ENCODE measurements at regions not wholly inside any gene's neighbourhood (a gene's known extent, or its start where the extent isn't known, plus 50 kb on each side); places are given as distances from the start of the nearest gene placed in this dataset.

GRCh38 chr1:68329096-68329835 is 96.9 kb upstream of the WLS start:
- Mint-ChIP-seq H3K27me3 (no peaks in the 10 kb centered on the region), H3K4me1 (no peaks in the 10 kb centered on the region), H3K9me3 (ENCODE audit: low read depth) (no peaks in the 10 kb centered on the region), H3K4me3 (no peak overlapping the region), H3K27ac (no peak overlapping the region), H3K36me3 (ENCODE audit: low read depth) (no peaks in the 10 kb centered on the region)
- ChIA-PET CTCF (no interaction called here), POLR2A (no interaction called here)
- no peak for ATAC-seq
- intact Hi-C loops (cut with DNase I, micrococcal nuclease) = no loop called here
- no peak for DNase-seq

- Mint-ChIP-seq H3K27ac (no peak overlapping the region), H3K9me3 (ENCODE audit: low read depth) (no peaks in the 10 kb centered on the region), H3K27me3 (no peaks in the 10 kb centered on the region), H3K36me3 (ENCODE audit: low read depth) (no peaks in the 10 kb centered on the region), H3K4me3 (no peak overlapping the region), H3K4me1 (no peaks in the 10 kb centered on the region)
- DNase-seq (no peak), ATAC-seq (no peak)
- intact Hi-C loops (cut with DNase I, micrococcal nuclease) = no loop called here
- CTCF ChIA-PET = no interaction called here
- POLR2A ChIA-PET = no interaction called here
Observed at GRCh38 chr1:68328490-68328889, 96.2 kb upstream of the WLS start.

GRCh38 chr1:68327414-68327813 is 95.1 kb upstream of the WLS start:
- POLR2A ChIA-PET = no interaction called here
- CTCF ChIA-PET = no interaction called here
- Mint-ChIP-seq H3K27ac (no peak overlapping the region), H3K36me3 (ENCODE audit: low read depth) (no peaks in the 10 kb centered on the region), H3K27me3 (no peaks in the 10 kb centered on the region), H3K4me3 (no peak overlapping the region), H3K4me1 (no peaks in the 10 kb centered on the region), H3K9me3 (ENCODE audit: low read depth) (no peaks in the 10 kb centered on the region)
- DNase-seq (no peak), ATAC-seq (no peak)
- intact Hi-C loops (cut with DNase I, micrococcal nuclease) = no loop called here

GRCh38 chr1:68326481-68326880 is 94.2 kb upstream of the WLS start:
- Mint-ChIP-seq H3K27ac (no peak overlapping the region), H3K27me3 (no peaks in the 10 kb centered on the region), H3K9me3 (ENCODE audit: low read depth) (no peaks in the 10 kb centered on the region), H3K4me1 (no peaks in the 10 kb centered on the region), H3K4me3 (no peak overlapping the region), H3K36me3 (ENCODE audit: low read depth) (no peaks in the 10 kb centered on the region)
- intact Hi-C loops (cut with DNase I, micrococcal nuclease) = no loop called here
- POLR2A ChIA-PET = no interaction called here
- CTCF ChIA-PET = interaction anchor here (0.7 kb wide), 1 partner anchor 452 kb away, joined by 3 read pairs; no protein-coding TSS in a partner anchor
- DNase-seq (no peak), ATAC-seq (no peak)

- ATAC-seq = no peak
- no peaks in the 10 kb centered on the region for H3K27me3 Mint-ChIP-seq
Observed at GRCh38 chr1:68324316-68324715, 92.0 kb upstream of the WLS start.

GRCh38 chr1:68322837-68323687 is 90.7 kb upstream of the WLS start:
- DNase-seq (no peak), ATAC-seq (no peak)
- intact Hi-C loops (cut with DNase I, micrococcal nuclease) = no loop called here
- Mint-ChIP-seq H3K27ac (no peak overlapping the region), H3K36me3 (ENCODE audit: low read depth) (no peaks in the 10 kb centered on the region), H3K27me3 (no peaks in the 10 kb centered on the region), H3K9me3 (ENCODE audit: low read depth) (no peaks in the 10 kb centered on the region), H3K4me3 (no peak overlapping the region), H3K4me1 (no peaks in the 10 kb centered on the region)
- POLR2A ChIA-PET = no interaction called here
- CTCF ChIA-PET = no interaction called here

More at GRCh38 chr1:68324316-68324715, 92.0 kb upstream of the WLS start:
- intact Hi-C loops (cut with DNase I, micrococcal nuclease) = no loop called here
- Mint-ChIP-seq H3K4me3 (no peak overlapping the region), H3K4me1 (no peaks in the 10 kb centered on the region), H3K9me3 (ENCODE audit: low read depth) (no peaks in the 10 kb centered on the region), H3K36me3 (ENCODE audit: low read depth) (no peaks in the 10 kb centered on the region), H3K27ac (no peak overlapping the region)
- CTCF ChIA-PET = no interaction called here
- no peak for DNase-seq
- POLR2A ChIA-PET = interaction anchor here (0.5 kb wide), 1 partner anchor 275 kb away, joined by 4 read pairs; no protein-coding TSS in a partner anchor

- Mint-ChIP-seq H3K36me3 (ENCODE audit: low read depth) (no peaks in the 10 kb centered on the region), H3K27ac (no peak overlapping the region), H3K4me3 (no peak overlapping the region), H3K27me3 (no peaks in the 10 kb centered on the region), H3K4me1 (no peaks in the 10 kb centered on the region), H3K9me3 (ENCODE audit: low read depth) (no peaks in the 10 kb centered on the region)
- ChIA-PET CTCF (no interaction called here), POLR2A (no interaction called here)
- DNase-seq = no peak
- no peak for ATAC-seq
- intact Hi-C loops (cut with DNase I, micrococcal nuclease) = no loop called here
Observed at GRCh38 chr1:68322096-68322495, 89.8 kb upstream of the WLS start.

- no peak overlapping the region for H3K4me3 Mint-ChIP-seq
- CTCF ChIA-PET = interaction anchor here (0.6 kb wide), 1 partner anchor 50 kb away, joined by 3 read pairs; no protein-coding TSS in a partner anchor
- H3K4me1 Mint-ChIP-seq = no peaks in the 10 kb centered on the region
- POLR2A ChIA-PET = no interaction called here
- intact Hi-C loops (cut with DNase I, micrococcal nuclease) = no loop called here
- no peak overlapping the region for H3K27ac Mint-ChIP-seq
- DNase-seq (peak; percentile 6), ATAC-seq (no peak)
- H3K9me3 Mint-ChIP-seq (ENCODE audit: low read depth) = no peaks in the 10 kb centered on the region
- H3K36me3 Mint-ChIP-seq (ENCODE audit: low read depth) = no peaks in the 10 kb centered on the region
- no peaks in the 10 kb centered on the region for H3K27me3 Mint-ChIP-seq
Observed at GRCh38 chr1:68321084-68321685, 88.9 kb upstream of the WLS start.

GRCh38 chr1:68320349-68320748 is 88.0 kb upstream of the WLS start:
- CTCF ChIA-PET = interaction anchor here (0.6 kb wide), 1 partner anchor 51 kb away, joined by 3 read pairs; no protein-coding TSS in a partner anchor

GRCh38 chr1:68319907-68320306 is 87.6 kb upstream of the WLS start:
- ATAC-seq (no peak), DNase-seq (no peak)
- H3K27me3 Mint-ChIP-seq = no peaks in the 10 kb centered on the region
- no peak overlapping the region for H3K4me3 Mint-ChIP-seq
- H3K36me3 Mint-ChIP-seq (ENCODE audit: low read depth) = no peaks in the 10 kb centered on the region
- no peaks in the 10 kb centered on the region for H3K4me1 Mint-ChIP-seq
- CTCF ChIA-PET = no interaction called here
- H3K27ac Mint-ChIP-seq = no peak overlapping the region
- H3K9me3 Mint-ChIP-seq (ENCODE audit: low read depth) = no peaks in the 10 kb centered on the region
- POLR2A ChIA-PET = no interaction called here
- intact Hi-C loops (cut with DNase I, micrococcal nuclease) = no loop called here

More at GRCh38 chr1:68320349-68320748, 88.0 kb upstream of the WLS start:
- H3K4me1 Mint-ChIP-seq = no peaks in the 10 kb centered on the region
- ATAC-seq (no peak), DNase-seq (no peak)
- H3K27ac Mint-ChIP-seq = no peak overlapping the region
- no peaks in the 10 kb centered on the region for H3K27me3 Mint-ChIP-seq
- no peaks in the 10 kb centered on the region for H3K9me3 Mint-ChIP-seq (ENCODE audit: low read depth)
- POLR2A ChIA-PET = no interaction called here
- H3K36me3 Mint-ChIP-seq (ENCODE audit: low read depth) = no peaks in the 10 kb centered on the region
- H3K4me3 Mint-ChIP-seq = no peak overlapping the region
- intact Hi-C loops (cut with DNase I, micrococcal nuclease) = no loop called here

GRCh38 chr1:68317543-68317942 is 85.2 kb upstream of the WLS start:
- intact Hi-C loops (cut with DNase I, micrococcal nuclease) = no loop called here
- Mint-ChIP-seq H3K27ac (no peak overlapping the region), H3K4me1 (no peaks in the 10 kb centered on the region), H3K9me3 (ENCODE audit: low read depth) (no peaks in the 10 kb centered on the region), H3K36me3 (ENCODE audit: low read depth) (no peaks in the 10 kb centered on the region), H3K4me3 (no peak overlapping the region), H3K27me3 (no peaks in the 10 kb centered on the region)
- DNase-seq (no peak), ATAC-seq (no peak)
- CTCF ChIA-PET = no interaction called here
- POLR2A ChIA-PET = no interaction called here
